ENCODE measurements at regions not wholly inside any gene's neighbourhood (a gene's known extent, or its start where the extent isn't known, plus 50 kb on each side); places are given as distances from the start of the nearest gene placed in this dataset.

DNA sequence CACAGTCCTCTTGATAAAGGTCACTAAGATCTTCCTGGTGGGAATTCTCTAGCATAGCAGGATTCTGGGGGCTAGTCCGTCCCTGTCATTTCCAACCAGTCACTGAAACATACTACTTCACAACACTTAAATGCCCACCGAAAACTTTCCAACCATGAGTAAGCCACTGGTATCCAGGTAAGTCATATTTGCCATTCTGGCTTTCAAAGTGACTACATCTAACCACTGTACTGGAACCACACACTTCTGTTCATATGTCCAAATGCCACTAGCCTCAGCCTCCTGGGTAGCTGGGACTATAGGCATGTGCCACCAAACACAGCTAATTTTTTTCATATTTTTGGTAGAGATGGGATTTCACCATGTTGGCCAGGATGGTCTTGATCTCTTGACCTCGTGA lies 64.3 kb upstream of the VANGL1 start:
- Histone ChIP-seq H3K27me3 (ENCODE audit: low read depth) (no peaks in the 10 kb centered on the region), H3K36me3 (replicated peaks) (no peaks in the 10 kb centered on the region), H3K4me3 (no peak overlapping the region), H3K9me3 (peaks cover 3% of the 10 kb centered on the region; the same call in 1 of the 2 replicates), H3K4me1 (no peaks in the 10 kb centered on the region)
- no peak for DNase-seq (ENCODE audit: low spot score in 2 of 2)
- in situ Hi-C loops (cut with MboI; ENCODE audit: low sequenced_read_pairs): loop anchor here (25.0 kb wide), 1 partner anchor 590 kb away; no protein-coding TSS in a partner anchor

DNA sequence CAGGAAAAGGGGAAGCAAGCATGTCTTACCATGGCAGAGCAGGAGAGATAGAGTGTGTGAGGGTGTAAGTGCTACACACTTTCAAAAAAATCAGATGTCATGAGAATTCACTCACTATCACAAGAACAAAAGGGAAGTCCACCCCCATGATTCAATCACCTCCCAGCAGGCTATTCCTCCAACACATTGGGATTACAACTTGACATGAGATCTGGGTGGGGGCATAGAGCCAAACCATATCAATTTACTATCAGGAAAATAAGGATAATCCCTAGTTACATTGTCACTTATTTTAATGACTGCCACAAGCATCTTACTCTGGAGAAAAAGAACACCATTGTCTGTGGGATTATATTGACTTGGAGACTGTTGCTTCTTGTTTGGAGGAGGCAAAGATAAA lies 66.1 kb upstream of the VANGL1 start:
- Histone ChIP-seq H3K4me1 (no peaks in the 10 kb centered on the region), H3K27me3 (ENCODE audit: low read depth) (no peaks in the 10 kb centered on the region), H3K36me3 (replicated peaks) (no peaks in the 10 kb centered on the region), H3K4me3 (no peak overlapping the region), H3K9me3 (peaks cover 6% of the 10 kb centered on the region)
- in situ Hi-C loops (cut with MboI; ENCODE audit: low sequenced_read_pairs): loop anchor here (25.0 kb wide), 1 partner anchor 588 kb away; no protein-coding TSS in a partner anchor
- no peak for DNase-seq (ENCODE audit: low spot score in 2 of 2)

DNA sequence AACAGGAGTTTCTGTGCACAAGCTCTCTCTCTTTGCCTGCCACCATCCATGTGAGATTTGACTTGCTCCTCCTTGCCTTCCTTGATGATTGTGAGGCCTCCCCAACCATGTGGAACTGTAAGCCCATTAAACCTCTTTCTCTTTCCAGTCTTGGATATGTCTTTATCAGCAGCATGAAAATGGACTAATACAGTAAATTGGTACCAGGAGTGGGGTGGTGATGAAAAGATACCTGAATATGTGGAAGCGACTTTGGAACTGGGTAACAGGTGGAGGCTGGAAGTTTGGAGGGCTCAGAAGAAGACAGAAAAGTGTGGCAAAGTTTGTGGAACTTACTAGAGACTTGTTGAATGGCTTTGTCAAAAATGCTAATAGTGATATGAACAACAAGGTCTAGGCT lies 69.1 kb upstream of the VANGL1 start:
- in situ Hi-C loops (cut with MboI; ENCODE audit: low sequenced_read_pairs): no loop called here
- no peak overlapping the region for H3K4me3 ChIP-seq
- DNase-seq (ENCODE audit: low spot score in 2 of 2): no peak
- no peaks in the 10 kb centered on the region for H3K36me3 ChIP-seq (replicated peaks)
- no peaks in the 10 kb centered on the region for H3K4me1 ChIP-seq
- peaks cover 6% of the 10 kb centered on the region for H3K9me3 ChIP-seq
- peaks cover 2% of the 10 kb centered on the region; the same call in 1 of the 2 replicates for H3K27me3 ChIP-seq (ENCODE audit: low read depth)

DNA sequence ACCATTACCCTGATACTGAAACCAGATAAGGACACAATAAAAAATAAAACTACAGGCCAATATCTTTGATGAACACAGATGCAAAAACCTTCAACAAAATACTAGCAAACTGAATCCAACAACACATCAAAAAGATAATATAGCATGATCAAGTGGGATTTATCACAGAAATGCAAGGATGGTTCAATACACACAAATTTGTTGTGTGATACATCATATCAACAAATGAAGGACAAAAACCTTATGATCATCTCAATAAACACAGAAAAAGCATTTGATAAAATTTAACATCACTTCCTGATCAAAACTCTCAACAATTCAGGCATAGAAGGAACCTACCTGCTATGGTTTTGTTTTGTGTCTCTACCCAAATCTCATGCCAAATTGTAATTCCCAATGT lies 74.3 kb upstream of the VANGL1 start:
- Histone ChIP-seq H3K4me1 (no peaks in the 10 kb centered on the region), H3K9me3 (peaks cover 2% of the 10 kb centered on the region), H3K36me3 (replicated peaks) (no peaks in the 10 kb centered on the region), H3K27me3 (ENCODE audit: low read depth) (peaks cover 2% of the 10 kb centered on the region; the same call in 1 of the 2 replicates), H3K4me3 (no peak overlapping the region)
- in situ Hi-C loops (cut with MboI; ENCODE audit: low sequenced_read_pairs): no loop called here
- no peak for DNase-seq (ENCODE audit: low spot score in 2 of 2)

DNA sequence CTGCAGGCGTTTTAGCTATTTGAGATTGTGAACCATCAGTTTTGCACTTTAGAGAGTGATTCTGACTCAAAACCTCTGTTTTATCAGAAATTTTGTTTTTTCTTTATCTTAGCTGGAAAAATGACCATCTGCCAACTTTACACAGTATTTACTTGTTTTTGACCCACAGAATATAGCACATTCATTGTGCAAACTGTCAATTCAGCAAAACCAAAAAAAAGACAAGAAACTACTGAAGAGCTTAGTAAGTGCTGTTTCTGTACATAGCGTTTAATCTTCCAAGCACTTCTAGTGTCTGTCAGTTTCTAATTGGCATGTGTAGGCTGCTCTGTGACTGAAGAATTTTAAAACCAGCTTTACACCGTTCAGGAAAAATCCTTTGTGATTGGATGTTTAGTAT lies 76.0 kb upstream of the VANGL1 start:
- Histone ChIP-seq H3K4me1 (no peaks in the 10 kb centered on the region), H3K9me3 (no peaks in the 10 kb centered on the region), H3K27me3 (ENCODE audit: low read depth) (peaks cover 2% of the 10 kb centered on the region; the same call in 1 of the 2 replicates), H3K4me3 (no peak overlapping the region), H3K36me3 (replicated peaks) (no peaks in the 10 kb centered on the region)
- in situ Hi-C loops (cut with MboI; ENCODE audit: low sequenced_read_pairs): no loop called here
- DNase-seq (ENCODE audit: low spot score in 2 of 2): no peak

DNA sequence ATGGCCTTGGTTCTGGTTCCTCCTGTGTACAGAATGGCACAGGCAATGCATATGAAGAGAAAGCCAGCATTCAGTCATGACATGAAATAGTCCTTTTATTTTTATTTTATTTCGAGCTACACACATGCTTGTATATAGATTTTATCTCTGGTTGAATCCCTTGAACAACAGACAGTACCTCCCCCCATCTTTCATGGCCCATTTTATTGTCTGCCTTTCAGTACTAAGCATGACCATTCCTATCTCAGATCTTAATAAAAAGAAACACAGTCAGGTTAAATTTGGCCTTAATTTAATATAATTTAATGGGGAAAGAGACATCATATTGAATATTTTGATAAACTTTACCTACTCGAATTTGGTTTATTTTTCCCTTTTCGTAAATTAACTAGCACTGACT lies 76.4 kb upstream of the VANGL1 start:
- no peaks in the 10 kb centered on the region for H3K4me1 ChIP-seq
- H3K27me3 ChIP-seq (ENCODE audit: low read depth): peaks cover 2% of the 10 kb centered on the region; the same call in 1 of the 2 replicates
- H3K36me3 ChIP-seq (replicated peaks): no peaks in the 10 kb centered on the region
- in situ Hi-C loops (cut with MboI; ENCODE audit: low sequenced_read_pairs): no loop called here
- no peak overlapping the region for H3K4me3 ChIP-seq
- no peaks in the 10 kb centered on the region for H3K9me3 ChIP-seq
- no peak for DNase-seq (ENCODE audit: low spot score in 2 of 2)

DNA sequence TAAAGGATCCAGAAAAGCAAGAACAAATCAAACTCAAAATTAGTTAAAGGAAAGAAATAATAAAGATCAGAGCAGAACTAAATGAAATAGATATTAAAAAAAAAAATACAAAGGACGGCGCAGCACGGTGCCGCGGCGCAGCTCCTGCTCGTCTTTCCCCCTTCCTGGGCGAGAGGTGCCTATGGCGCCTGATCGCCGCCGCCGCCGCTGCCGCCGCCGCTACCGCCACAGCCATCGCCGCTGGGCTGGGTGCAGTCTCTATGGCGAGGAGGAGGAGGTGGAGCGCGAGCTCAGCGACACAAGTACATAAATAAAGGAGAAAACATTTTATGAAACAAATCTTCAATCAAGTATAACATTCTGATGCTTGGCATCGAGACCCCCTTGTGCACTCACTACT lies 77.6 kb upstream of the VANGL1 start:
- H3K36me3 ChIP-seq (replicated peaks): no peaks in the 10 kb centered on the region
- in situ Hi-C loops (cut with MboI; ENCODE audit: low sequenced_read_pairs): no loop called here
- DNase-seq (ENCODE audit: low spot score in 2 of 2): no peak
- no peaks in the 10 kb centered on the region for H3K27me3 ChIP-seq (ENCODE audit: low read depth)
- no peaks in the 10 kb centered on the region for H3K4me1 ChIP-seq
- no peaks in the 10 kb centered on the region for H3K9me3 ChIP-seq
- H3K4me3 ChIP-seq: no peak overlapping the region

DNA sequence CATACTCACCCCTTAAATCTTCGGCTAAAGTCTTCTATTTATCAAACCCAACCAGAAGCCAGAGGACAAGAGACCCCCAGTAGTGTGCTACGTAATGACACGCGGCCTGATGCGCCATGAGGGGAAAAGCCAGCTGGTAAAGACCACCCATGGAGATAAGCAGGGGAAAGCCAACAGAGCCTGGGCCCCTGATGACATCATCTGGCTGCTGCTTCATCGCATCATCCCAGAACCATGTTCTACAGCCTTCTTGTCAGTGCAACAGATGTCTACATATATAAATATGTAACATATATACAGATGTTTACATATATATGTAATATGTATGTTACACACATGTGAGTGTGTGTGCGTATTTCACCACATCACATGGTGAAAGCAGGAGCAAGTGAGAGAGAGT lies 81.7 kb upstream of the VANGL1 start:
- H3K4me1 ChIP-seq: no peaks in the 10 kb centered on the region
- no peaks in the 10 kb centered on the region for H3K9me3 ChIP-seq
- no peaks in the 10 kb centered on the region for H3K36me3 ChIP-seq (replicated peaks)
- DNase-seq (ENCODE audit: low spot score in 2 of 2): no peak
- H3K27me3 ChIP-seq (ENCODE audit: low read depth): no peaks in the 10 kb centered on the region
- no peak overlapping the region for H3K4me3 ChIP-seq
- in situ Hi-C loops (cut with MboI; ENCODE audit: low sequenced_read_pairs): no loop called here

DNA sequence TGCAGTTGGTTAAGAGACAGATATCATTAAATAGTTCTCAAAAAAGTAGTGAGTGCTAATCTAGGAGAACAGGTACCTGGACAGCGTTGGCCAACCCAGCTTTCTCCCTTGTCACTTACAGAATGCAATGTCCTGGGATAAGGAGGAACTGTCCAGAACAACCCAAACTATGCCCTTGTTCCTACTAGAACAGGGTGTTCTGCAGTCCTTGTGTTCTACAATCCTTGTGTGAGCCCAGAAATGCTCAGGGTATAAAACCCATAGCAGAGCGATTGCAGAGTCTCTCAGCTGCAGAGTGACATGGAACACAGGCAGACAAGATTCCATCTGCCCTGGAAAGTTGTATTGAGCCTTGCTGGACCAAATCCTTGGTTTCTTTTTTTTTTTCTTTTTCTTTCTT lies 83.5 kb upstream of the VANGL1 start:
- H3K36me3 ChIP-seq (replicated peaks): no peaks in the 10 kb centered on the region
- no peaks in the 10 kb centered on the region for H3K4me1 ChIP-seq
- H3K27me3 ChIP-seq (ENCODE audit: low read depth): no peaks in the 10 kb centered on the region
- no peak for DNase-seq (ENCODE audit: low spot score in 2 of 2)
- H3K9me3 ChIP-seq: no peaks in the 10 kb centered on the region
- no peak overlapping the region for H3K4me3 ChIP-seq
- in situ Hi-C loops (cut with MboI; ENCODE audit: low sequenced_read_pairs): no loop called here

DNA sequence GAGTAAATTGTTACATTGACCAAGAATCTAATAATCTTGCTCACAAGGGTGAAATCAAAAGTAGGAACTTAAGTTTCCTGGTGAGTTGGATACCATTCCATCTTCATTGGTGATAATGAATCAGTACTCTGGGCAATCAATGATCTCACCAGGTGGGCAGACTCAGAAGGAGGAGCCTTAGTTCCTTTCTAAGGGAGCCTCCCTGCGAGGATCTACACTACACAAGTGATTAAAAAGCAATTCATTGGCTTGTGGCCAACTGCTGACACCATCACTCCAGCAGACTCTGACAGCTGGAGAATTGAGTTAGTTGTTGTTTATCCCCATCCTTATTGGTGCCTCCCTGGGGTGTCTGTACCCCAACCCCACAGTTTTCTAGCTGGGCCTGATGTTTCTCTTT lies 84.1 kb upstream of the VANGL1 start:
- in situ Hi-C loops (cut with MboI; ENCODE audit: low sequenced_read_pairs): no loop called here
- Histone ChIP-seq H3K4me3 (no peak overlapping the region), H3K27me3 (ENCODE audit: low read depth) (no peaks in the 10 kb centered on the region), H3K36me3 (replicated peaks) (no peaks in the 10 kb centered on the region), H3K9me3 (no peaks in the 10 kb centered on the region), H3K4me1 (no peaks in the 10 kb centered on the region)
- DNase-seq (ENCODE audit: low spot score in 2 of 2): no peak

DNA sequence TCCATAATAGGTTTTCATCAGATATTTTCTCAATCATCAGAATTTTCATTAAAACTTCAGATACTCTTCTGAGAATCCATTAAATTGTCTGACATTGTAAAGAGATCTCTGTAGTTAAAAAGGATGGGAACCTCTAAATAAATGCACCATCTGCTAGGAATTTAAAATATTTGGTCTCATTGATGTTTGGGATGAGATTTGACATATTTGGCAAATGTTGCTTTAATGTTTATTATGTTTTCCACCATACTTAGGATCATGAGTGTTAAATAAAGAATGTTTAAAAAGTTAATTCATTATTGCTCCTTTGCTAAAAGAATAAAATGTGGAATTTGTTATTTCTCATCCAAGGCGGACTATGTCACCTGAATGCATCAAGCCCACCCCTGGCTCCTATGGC lies 85.5 kb upstream of the VANGL1 start:
- no peaks in the 10 kb centered on the region for H3K4me1 ChIP-seq
- no peaks in the 10 kb centered on the region for H3K36me3 ChIP-seq (replicated peaks)
- DNase-seq (ENCODE audit: low spot score in 2 of 2): no peak
- in situ Hi-C loops (cut with MboI; ENCODE audit: low sequenced_read_pairs): no loop called here
- H3K27me3 ChIP-seq (ENCODE audit: low read depth): no peaks in the 10 kb centered on the region
- H3K9me3 ChIP-seq: no peaks in the 10 kb centered on the region
- no peak overlapping the region for H3K4me3 ChIP-seq

DNA sequence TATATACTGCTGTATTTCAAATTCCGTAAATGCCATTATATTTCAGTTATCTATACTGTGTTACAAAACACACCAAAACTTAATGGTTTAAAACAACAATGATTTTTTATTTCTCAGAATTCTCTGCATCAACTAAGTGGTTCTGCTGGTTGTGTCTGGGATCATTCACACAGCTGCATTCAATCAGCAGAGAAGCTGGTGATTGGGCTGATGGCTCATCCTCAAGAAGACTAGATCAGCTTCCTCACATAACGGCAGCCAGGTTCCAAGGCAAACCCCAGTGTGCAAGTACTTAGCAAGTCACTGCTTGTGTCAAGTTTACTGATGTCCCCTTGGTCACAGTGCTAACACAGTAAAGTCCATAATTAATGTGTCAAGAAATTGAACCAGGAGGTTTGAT lies 86.3 kb upstream of the VANGL1 start:
- DNase-seq (ENCODE audit: low spot score in 2 of 2): no peak
- in situ Hi-C loops (cut with MboI; ENCODE audit: low sequenced_read_pairs): no loop called here

DNA sequence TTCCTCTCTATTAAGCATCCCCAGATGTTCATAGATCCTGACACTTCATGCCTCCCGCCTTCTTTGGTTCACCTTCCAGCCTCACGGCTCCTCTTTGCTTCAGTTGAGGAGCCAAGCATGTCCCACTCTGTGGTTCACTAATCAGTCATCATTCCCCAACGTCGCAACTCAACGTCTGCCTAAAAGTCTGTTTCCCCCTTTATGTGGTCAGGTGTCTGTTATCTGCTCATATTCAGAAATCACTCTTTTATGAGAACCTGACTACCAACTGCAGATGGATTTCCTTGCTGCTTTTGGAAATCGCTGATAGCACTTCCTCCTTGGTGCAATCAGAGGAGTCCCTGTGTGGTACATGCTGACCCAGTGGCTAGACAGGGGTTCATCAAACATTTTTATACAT lies 94.1 kb upstream of the VANGL1 start:
- Histone ChIP-seq H3K9me3 (no peaks in the 10 kb centered on the region), H3K36me3 (replicated peaks) (no peaks in the 10 kb centered on the region), H3K27me3 (ENCODE audit: low read depth) (no peaks in the 10 kb centered on the region), H3K4me1 (no peaks in the 10 kb centered on the region), H3K4me3 (no peak overlapping the region)
- DNase-seq (ENCODE audit: low spot score in 2 of 2): no peak
- in situ Hi-C loops (cut with MboI; ENCODE audit: low sequenced_read_pairs): no loop called here

More for the DNA sequence above, 86.3 kb upstream of the VANGL1 start:
- H3K4me1 ChIP-seq: no peaks in the 10 kb centered on the region
- H3K9me3 ChIP-seq: no peaks in the 10 kb centered on the region
- H3K36me3 ChIP-seq (replicated peaks): no peaks in the 10 kb centered on the region
- no peaks in the 10 kb centered on the region for H3K27me3 ChIP-seq (ENCODE audit: low read depth)
- H3K4me3 ChIP-seq: no peak overlapping the region

DNA sequence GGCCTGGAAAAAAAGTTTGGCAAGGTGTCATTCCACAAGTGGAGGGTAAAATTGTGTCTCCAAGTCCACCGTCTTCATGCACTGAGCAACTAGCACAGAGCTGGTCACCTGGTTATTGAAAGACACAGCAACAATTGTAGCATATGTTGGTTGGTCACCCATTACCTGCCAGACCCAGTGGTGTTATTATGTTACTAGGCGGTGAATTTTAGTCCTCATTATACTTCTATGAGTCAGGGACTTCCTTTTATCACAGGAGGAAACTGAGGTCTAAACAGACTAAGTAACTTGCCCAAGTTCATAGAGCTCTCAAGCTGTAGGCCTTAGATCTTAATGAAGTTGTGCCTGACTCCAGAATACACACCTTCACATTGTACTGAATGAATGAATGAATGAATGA lies 94.9 kb upstream of the VANGL1 start:
- no peaks in the 10 kb centered on the region for H3K9me3 ChIP-seq
- no peaks in the 10 kb centered on the region for H3K4me1 ChIP-seq
- H3K4me3 ChIP-seq: no peak overlapping the region
- H3K27me3 ChIP-seq (ENCODE audit: low read depth): no peaks in the 10 kb centered on the region
- no peak for DNase-seq (ENCODE audit: low spot score in 2 of 2)
- in situ Hi-C loops (cut with MboI; ENCODE audit: low sequenced_read_pairs): no loop called here
- H3K36me3 ChIP-seq (replicated peaks): no peaks in the 10 kb centered on the region
